CD4-positive, alpha-beta T cell treated with Interleukin-2 at 100 ng/mL for 4 hours (primary cell): ENCODE measurements at regions not wholly inside any gene's neighbourhood (a gene's known extent, or its start where the extent isn't known, plus 50 kb on each side); places are given as distances from the start of the nearest gene placed in this dataset.
A peak's percentile ranks its signal among the peaks of the same experiment; 100 is the strongest.

Experiments used
- DNase-seq: peaks from one replicate; pipeline ENCODE4 v3.0.0-alpha.2; 2020; ENCODE audit warnings: low spot score

DNA sequence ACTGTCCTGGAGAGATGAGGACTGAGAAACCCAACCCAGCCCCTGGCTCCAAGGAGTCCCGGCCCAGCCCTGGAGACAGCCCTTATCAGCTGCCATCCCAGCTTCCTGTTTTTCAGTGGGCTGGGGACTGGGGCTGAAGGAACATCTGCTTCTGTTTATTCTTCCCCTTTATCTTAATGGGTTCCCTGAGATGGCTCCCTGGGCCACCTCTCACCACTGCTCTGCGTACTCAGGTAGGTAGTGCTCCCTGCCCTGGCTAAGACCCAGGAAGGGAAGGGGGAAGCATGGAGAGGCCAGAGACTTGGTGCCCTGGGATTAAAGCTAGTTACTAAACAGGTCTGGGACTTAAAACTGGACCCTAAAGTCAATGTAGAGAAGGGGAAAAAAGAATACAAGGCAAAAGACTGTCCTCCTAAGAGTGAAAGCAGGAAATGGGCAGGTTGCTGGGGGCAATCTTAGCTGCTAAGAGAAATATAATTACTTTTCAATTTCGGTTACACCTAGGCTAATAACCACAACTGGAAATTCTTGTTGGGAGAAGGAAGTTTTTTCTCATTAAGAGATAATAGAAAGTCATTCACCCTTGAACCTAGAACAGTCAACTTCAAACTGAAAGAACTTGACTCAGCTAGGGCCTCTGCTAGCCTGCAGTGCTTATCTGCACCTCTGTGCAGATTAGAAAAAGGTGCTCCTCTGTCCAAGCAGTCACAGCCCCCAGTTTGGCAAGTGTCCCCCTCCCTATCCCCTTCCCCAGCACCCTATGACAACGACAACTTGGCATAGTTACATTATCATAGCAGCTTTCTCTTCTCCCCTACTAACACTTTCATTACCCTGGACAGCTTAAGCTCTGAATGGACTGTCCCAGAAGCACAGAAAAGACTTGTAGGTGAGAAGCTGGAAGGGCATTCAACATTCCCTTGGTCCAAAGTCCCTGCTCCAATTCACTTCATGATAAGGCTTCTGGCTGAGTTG lies 65.6 kb upstream of the KDM7A start:
- no peak for DNase-seq

DNA sequence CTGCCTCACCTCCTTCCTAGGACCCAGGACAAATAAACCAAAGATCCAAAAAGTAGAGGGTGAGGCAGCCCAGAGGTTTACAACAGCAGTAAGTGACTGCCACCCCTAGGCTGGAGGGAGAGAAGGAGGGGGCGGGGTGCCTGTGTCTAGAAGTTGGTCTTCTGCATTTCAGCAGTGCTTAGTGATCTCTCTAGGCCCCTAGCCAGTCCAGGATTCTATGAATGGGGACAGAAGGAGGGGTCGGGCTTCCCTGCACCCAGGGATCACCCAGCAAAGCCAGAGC lies 62.8 kb upstream of the KDM7A start:
- no peak for DNase-seq

DNA sequence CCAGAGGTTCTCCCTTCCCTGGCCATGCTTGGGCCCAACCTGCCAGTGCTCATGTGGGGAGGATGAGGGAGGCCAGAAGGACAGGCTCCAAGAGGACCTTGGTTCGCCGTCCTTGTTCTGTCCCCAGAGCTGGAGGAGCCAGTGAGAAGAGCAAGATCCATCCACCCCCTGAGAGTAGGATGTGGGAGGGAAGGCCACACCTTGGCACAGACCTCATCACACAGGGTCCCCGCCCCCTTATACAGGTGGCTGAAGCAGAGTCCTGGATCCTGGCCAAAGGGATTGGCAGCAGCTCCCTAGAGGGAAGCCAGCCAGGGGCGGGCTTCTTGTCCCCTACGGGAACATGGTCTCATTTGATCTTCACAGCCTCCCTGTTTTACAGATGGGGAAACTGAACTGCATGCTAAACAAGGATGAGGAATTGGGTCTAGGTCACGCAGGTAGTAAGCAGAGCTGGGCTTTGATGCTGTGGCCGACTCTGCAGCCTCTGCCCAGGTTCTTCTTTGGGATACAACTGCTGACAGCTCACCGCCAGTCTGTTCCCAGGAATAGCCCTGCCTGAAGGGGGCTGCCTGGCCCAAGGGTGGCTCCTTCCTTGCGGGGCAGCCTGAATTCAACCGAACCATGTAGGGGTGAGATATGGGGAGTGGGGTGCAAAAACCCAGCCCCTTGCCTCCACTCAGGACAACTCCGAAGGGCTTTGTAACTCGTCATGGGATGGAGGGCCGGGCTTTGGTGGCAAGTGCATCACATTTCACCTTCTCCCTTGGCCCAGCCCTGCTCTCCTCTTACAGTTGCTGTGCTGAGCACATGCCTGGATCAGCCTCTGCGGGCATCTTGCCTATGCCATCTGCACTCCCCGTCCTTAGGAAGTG lies 62.2 kb upstream of the KDM7A start:
- DNase-seq: no peak

DNA sequence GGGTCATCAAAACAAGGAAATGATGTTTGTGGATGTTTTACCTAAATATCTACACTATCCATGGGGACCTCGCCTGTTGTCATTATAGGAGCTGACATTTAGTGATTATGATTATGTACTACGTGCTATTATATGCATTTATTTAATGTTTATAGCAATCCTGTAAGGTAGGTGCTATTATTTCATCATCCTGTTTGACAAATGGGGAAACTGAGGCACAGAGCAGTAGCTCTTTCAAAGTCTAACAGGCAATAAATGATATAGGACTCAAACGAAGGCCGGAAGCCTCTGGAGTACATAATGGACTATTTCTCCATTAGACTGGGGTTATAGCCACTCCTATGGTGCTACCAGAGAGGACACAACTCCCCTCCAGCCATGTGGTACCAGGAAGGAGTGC lies 60.6 kb upstream of the KDM7A start:
- no peak for DNase-seq

DNA sequence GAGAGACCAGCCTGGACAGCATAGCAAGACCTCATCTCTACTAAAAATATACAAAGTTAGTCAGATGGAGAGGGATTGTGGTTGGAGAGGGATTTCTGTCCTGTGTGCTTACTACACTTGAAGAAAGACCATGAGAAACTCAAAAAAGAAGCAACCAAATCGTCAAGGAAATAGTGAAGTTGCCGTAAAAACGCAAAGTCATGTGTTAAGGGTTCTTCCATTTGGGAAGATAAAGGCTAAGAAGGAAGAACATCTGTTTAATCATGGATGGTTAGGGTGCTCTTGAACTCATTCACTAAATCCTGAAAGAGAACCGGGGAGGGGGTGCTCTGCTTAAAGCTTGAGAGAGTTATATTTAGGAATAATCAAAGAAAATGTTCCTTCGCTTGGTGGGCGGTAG lies 59.8 kb upstream of the KDM7A start:
- no peak for DNase-seq

DNA sequence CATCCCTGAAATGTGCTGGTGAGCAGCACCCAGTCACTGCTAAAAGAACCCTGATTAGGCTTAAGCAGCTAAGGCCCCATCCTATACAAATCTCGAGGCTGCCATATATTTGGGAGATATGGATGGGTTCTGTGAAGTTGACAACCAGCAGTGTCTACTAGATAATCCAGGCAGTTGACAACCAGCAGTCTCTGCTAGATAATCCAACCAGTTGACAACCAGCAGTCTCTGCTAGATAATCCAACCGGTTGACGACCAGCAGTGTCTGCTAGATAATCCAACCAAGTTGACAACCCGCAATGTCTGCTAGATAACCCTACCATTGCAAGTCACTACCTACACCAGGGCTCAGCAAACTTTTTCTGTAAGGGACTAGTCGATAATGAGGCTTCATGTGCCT lies 58.3 kb upstream of the KDM7A start:
- DNase-seq: no peak

DNA sequence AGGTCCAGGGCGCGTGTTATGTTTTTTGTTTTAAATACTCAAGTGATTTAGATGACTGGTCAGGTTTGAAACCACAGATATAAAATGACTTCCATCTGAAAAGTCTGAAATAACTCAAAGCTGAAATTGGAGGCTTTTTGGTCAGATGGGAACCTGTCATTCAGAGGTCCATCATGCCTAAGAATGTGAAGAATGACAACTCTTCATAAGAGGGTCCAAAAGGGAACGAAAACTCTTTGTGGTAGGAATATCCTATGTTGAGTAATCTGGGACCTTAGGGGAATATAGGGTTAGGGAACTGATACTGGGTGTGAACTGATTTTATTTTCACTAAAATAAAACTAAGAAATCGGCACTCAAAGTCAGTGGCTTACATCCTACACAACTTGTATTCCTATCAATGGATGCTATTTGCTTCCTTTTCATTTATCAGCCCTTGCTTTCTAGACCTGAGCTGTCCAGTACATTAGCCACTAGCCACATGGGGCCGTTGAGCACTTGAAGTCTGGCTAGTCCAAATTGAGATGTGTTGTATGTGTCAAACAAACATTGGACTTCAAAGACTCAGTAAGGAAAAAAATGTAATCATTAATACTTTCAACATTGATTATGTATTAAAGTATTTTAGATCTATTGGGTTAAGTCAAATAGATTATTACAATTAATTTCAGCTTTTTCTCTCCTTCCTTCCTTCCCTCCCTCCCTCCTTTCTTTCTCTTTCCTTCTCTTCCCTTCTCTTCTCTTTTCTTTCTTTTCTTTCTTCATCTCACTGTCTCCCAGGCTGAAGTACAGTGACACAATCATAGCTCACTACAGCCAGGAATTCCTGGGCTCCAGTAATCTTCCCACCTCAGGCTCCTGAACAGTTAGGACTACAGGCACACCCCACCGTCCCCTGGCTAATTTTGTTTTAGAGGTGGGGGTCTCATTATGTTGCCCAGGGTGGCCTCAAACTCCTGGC lies 56.5 kb upstream of the KDM7A start:
- DNase-seq: no peak

DNA sequence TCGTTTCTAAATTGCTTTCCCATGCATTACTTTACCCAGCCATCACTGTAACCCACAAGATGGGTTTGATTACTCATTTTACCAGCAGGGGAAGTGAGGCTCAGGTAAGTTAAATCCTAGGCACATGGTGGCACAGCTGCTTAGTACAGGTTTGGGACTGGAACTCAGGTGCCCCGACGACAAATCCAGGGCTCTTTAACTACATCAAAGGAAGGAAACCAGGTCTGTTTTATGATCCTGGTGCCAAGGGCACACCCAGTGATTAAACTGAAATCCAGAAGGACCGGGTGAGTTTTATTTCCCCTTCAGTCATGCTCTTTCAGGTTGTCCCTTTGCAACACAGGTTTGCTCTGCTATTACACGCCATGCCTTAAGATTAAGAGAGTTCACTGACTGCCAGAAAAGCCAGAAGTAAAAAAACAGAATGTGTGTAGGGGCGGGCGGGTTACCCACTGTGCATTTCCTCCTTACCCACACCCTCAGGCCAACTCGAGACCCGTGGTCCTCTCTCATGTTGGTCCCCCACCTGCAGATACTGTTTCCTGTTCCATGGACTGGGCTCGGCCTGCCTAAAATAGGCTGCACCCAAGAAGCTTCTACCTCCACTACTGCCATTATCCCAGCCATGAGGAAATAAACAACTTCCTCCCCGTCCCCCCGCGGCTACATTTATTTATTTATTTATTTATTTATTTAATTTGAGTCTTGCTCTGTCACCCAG lies 55.1 kb upstream of the KDM7A start:
- peak; percentile 57 for DNase-seq

DNA sequence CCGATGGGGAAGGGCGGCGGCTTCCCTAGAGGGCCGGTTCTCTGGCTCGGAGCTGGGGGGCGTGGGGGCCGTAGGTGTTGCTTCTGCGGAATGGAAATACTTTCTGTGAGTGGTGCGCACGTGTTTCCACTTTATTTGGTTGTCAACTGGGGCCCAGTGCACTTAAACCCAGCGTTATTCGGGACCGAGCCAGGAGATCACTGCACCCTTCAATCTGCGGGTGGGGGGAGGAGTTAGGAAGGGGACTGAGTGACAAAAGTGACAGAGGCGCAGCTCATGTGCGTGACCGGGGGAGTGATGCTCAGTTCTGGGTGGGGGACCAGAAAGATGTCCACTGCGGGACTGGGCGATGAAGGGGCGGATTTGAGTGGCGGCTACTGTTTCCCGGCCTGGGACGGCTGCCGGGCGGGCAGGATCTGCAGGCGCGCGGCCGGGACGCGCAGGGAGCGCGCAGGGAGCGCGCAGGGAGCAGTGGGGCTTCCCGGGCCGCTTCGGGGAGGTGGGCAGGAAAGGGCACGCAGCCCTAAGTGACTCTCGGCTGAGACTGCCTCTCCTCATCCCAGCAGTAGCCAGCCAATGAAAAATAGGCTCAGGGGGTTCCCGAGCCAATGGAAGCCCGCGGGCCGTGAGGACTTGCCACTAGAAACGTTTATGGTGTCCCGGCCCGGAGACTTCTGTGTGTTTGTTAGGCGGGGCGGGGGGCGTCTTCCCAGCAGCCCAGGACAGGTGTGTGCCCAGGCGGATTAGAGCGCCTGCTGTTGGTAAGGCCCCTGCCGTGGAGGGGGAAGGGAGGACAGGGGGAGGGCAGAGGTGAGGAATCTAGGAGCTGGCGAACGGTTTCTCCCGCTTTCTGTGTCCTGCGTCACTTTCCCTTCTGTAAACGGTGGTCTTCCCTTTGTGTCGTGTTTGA lies 54.3 kb upstream of the KDM7A start:
- DNase-seq: peak; percentile 54

DNA sequence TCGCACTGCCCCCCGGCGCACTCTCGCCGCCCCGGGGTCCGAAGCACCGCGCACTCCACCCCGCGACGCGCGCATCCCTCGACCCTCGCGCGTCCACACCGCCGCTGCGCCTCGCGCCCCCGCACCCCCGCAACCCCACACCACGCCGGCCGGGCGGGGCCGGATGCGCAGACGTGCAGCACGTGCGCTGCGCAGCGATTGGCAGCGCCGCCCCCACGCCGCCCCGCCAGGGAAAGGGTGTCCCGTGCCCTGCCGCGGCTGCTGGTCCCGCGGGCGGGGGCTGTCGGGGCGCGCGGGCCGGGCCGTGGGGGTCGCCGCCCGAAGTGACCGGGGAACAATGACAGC lies 53.7 kb upstream of the KDM7A start:
- peak; percentile 71 for DNase-seq

DNA sequence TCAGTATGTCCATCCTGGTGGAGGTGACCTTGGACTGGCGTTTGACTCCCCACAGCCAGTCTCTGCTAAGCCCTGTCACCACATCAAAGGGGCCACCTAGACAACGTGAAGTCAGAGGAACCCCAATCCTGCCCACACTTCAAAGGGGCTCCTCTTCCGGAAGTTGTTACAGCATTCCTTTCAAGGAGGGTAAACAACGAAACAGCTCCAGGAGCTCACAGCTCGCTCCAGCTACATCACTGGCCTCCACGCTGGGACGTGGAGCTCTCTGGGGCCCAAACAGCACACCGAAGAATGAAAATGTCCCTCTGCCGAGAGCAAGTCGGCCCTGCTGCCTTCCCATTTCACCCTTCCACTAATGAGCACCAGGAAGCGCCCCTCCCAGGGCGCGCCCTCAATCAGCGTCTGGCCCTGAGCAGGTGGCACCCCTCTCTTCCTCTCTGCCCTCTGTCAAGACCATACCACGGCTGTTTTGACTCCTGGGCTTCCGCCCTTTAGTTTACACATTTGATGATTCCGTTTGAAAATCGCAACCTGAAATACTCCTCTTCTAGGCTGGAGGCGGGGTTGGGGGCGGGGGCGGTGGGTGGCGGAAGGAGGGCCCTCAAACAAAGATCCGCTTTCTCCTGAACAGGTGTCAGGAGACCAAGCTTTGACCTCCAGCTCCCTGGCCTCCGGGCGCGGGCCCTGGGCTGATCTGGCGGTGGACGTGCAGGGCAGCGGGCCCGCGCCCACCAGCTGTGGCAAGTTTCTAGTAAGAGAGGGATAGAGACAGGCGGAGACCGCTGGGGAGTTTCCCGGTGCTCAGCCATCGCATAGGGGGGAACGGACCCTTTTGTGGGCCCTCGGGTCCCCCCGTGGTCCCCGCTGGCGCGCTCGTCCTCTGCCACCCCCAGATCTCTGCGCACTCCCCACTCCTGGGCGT lies 53.1 kb upstream of the KDM7A start:
- DNase-seq: peak; percentile 85

DNA sequence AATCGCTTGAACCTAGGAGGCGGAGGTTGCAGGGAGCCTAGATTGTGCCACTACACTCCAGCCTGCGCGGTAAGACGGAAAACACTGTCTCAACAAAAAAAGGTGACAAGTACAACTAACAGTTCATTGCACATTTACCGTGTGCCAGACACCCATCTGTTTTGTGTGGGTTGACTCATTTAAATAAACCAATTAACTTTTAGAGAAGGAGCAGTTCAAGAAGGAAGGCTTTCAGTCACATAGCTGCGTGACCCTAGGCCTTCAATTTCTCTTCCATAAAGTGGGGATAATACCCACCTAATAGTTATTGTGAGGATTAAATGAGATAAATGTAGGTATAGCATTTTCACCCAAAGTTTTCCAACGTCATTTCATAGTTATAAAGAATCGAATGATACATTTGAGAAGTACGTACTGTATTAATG lies 52.3 kb upstream of the KDM7A start:
- DNase-seq: peak; percentile 58
